ENCODE measurements at regions not wholly inside any gene's neighbourhood (a gene's known extent, or its start where the extent isn't known, plus 50 kb on each side); places are given as distances from the start of the nearest gene placed in this dataset.

DNA sequence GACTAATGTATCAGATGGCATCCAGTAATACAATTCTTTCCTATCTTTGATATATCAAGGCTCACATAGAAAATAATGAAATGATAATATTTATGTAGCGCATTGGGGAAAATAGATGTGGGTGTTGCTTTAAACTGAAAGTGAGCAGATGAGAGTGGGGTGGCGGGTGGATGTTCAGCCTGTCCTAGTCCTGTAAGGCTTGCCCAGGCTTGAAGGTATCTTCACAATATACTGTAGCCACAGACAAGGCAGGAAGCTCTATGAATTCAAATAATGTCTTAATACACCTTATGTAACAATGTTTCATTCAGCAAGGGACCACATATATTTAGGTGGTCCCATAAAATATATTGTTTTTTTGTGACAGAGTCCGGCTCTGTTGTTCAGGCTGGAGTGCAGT lies 334.9 kb upstream of the NAALADL2 start:
- TF ChIP-seq SIN3A (IDR thresholded peaks at IDR 0.05; ENCODE audit: borderline replicate concordance, insufficient read depth, low read length) (no peak), POLR2AphosphoS5 (IDR thresholded peaks at IDR 0.05; ENCODE audit: low read depth, low read length) (no peak), TAF1 (IDR thresholded peaks at IDR 0.05; ENCODE audit: borderline replicate concordance, insufficient read depth, low read length) (no peak)
- TF ChIP-seq, protein P1, sequence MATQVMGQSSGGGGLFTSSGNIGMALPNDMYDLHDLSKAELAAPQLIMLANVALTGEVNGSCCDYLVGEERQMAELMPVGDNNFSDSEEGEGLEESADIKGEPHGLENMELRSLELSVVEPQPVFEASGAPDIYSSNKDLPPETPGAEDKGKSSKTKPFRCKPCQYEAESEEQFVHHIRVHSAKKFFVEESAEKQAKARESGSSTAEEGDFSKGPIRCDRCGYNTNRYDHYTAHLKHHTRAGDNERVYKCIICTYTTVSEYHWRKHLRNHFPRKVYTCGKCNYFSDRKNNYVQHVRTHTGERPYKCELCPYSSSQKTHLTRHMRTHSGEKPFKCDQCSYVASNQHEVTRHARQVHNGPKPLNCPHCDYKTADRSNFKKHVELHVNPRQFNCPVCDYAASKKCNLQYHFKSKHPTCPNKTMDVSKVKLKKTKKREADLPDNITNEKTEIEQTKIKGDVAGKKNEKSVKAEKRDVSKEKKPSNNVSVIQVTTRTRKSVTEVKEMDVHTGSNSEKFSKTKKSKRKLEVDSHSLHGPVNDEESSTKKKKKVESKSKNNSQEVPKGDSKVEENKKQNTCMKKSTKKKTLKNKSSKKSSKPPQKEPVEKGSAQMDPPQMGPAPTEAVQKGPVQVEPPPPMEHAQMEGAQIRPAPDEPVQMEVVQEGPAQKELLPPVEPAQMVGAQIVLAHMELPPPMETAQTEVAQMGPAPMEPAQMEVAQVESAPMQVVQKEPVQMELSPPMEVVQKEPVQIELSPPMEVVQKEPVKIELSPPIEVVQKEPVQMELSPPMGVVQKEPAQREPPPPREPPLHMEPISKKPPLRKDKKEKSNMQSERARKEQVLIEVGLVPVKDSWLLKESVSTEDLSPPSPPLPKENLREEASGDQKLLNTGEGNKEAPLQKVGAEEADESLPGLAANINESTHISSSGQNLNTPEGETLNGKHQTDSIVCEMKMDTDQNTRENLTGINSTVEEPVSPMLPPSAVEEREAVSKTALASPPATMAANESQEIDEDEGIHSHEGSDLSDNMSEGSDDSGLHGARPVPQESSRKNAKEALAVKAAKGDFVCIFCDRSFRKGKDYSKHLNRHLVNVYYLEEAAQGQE (IDR thresholded peaks at IDR 0.05; ENCODE audit: insufficient read depth in 1 of 2, low read depth in 2 of 2, low read length in 2 of 2) = no peak

DNA sequence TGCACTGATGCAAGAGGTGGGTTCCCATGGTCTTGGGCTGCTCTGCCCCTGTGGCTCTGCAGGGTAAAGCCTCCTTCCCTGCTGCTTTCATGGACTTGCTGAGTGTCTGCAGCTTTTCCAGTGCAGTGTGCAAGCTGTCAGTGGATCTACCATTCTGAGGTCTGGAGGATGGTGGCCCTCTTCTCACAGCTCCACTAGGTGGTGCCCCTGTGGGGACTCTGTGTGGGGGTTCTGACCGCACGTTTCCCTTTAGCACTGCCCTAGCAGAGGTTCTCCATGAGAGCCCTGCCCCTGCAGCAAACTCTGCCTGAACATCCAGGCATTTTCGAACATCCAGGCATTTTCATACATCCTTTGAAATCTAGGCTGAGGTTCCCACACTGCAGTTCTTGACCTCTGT lies 329.8 kb upstream of the NAALADL2 start:
- TF ChIP-seq SIN3A (IDR thresholded peaks at IDR 0.05; ENCODE audit: borderline replicate concordance, insufficient read depth, low read length) (no peak), POLR2AphosphoS5 (IDR thresholded peaks at IDR 0.05; ENCODE audit: low read depth, low read length) (no peak), TAF1 (IDR thresholded peaks at IDR 0.05; ENCODE audit: borderline replicate concordance, insufficient read depth, low read length) (no peak), FOXP2 (optimal IDR thresholded peaks at IDR 0.05; ENCODE audit: borderline replicate concordance, extremely low read depth, extremely low read length, insufficient read depth) (no peak)
- TF ChIP-seq, protein P1 (IDR thresholded peaks at IDR 0.05; ENCODE audit: insufficient read depth in 1 of 2, low read depth in 2 of 2, low read length in 2 of 2) = no peak

DNA sequence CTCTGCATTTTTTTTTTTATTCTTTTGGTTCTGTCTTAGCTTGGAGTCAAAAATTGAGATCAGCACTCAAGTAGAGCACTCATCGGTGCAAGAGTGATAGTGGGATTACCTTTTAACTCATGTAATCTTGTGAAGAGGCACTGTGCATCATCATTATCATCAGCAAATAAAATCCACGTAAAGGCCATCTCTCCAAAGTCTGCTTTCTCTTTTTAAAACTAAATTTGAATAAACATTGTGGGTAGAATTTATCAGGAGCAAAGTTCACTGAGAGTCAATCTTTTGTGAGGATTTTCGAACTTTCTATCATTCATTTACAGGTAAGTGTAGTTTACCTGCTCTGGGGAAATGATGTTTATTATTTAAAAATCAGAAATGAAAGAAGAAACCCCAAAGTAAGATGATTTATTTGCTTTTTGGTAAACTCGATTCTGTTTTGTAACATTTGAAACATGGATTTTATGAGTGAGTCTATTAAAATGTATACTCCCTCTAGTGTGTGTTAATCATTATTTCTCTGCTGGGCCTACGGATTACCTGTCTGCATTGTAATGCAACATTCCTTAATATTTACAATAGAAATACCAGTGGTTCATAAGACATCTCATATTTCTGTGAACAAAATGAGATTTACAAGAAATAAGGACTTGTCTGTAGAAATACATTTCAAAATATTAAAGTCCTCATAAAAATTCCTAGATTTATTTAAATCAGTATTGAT lies 327.7 kb upstream of the NAALADL2 start:
- no peak for TF ChIP-seq POLR2AphosphoS5 (IDR thresholded peaks at IDR 0.05; ENCODE audit: low read depth, low read length)
- no peak for TF ChIP-seq TAF1 (IDR thresholded peaks at IDR 0.05; ENCODE audit: borderline replicate concordance, insufficient read depth, low read length)
- no peak for TF ChIP-seq FOXP2 (optimal IDR thresholded peaks at IDR 0.05; ENCODE audit: borderline replicate concordance, extremely low read depth, extremely low read length, insufficient read depth)

DNA sequence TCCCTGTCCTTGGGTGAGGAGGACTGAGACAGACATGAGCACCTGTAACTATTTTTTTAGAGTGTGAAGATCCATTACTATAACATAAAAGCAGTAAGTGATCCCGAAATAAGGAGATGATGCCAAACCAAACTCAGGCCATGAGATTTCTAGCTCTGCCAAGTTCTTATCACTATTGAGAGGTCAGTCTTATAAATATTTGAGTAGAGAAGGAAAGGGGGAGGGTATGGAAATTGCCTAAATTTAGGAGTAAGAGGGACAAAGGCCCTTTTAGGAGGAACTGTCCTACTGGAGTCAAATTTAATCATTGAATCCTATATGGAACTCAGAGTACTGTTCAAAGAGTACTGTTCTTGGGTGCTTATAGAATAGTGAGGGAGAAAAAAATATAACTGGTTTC lies 326.9 kb upstream of the NAALADL2 start:
- TF ChIP-seq, protein P1 (IDR thresholded peaks at IDR 0.05; ENCODE audit: insufficient read depth in 1 of 2, low read depth in 2 of 2, low read length in 2 of 2) = no peak
- TF ChIP-seq TAF1 (IDR thresholded peaks at IDR 0.05; ENCODE audit: borderline replicate concordance, insufficient read depth, low read length) = no peak
- TF ChIP-seq FOXP2 (optimal IDR thresholded peaks at IDR 0.05; ENCODE audit: borderline replicate concordance, extremely low read depth, extremely low read length, insufficient read depth) = no peak
- TF ChIP-seq SIN3A (IDR thresholded peaks at IDR 0.05; ENCODE audit: borderline replicate concordance, insufficient read depth, low read length) = no peak
- TF ChIP-seq POLR2AphosphoS5 (IDR thresholded peaks at IDR 0.05; ENCODE audit: low read depth, low read length) = no peak

DNA sequence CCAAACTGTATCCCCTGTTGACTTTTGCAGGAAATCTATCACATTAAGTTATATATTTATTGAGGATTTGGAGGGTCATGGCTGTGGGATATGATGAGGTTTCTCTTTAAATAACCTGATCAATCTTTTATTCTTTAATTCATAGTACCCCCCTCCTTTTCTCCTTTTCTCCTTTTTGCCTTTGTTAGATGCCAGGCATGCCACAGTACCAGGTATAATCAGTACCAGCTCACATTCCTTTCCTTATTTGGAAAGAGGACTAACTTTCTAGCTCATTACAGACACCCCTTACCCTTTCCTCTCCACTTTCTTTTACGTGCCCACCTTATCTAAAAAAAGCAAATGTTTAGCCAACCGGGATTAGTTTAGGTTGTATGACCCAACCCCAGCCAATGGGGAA lies 326.4 kb upstream of the NAALADL2 start:
- no peak for TF ChIP-seq TAF1 (IDR thresholded peaks at IDR 0.05; ENCODE audit: borderline replicate concordance, insufficient read depth, low read length)
- TF ChIP-seq, protein P1 (IDR thresholded peaks at IDR 0.05; ENCODE audit: insufficient read depth in 1 of 2, low read depth in 2 of 2, low read length in 2 of 2) = no peak
- no peak for TF ChIP-seq POLR2AphosphoS5 (IDR thresholded peaks at IDR 0.05; ENCODE audit: low read depth, low read length)
- no peak for TF ChIP-seq FOXP2 (optimal IDR thresholded peaks at IDR 0.05; ENCODE audit: borderline replicate concordance, extremely low read depth, extremely low read length, insufficient read depth)
- no peak for TF ChIP-seq SIN3A (IDR thresholded peaks at IDR 0.05; ENCODE audit: borderline replicate concordance, insufficient read depth, low read length)
